ENCODE measurements at regions not wholly inside any gene's neighbourhood (a gene's known extent, or its start where the extent isn't known, plus 50 kb on each side); places are given as distances from the start of the nearest gene placed in this dataset.
"Not testable (repeated sequence)": the region's sequence is repeated elsewhere in the genome, so short reads cannot be mapped to it uniquely, and the experiment has no call there.

DNA sequence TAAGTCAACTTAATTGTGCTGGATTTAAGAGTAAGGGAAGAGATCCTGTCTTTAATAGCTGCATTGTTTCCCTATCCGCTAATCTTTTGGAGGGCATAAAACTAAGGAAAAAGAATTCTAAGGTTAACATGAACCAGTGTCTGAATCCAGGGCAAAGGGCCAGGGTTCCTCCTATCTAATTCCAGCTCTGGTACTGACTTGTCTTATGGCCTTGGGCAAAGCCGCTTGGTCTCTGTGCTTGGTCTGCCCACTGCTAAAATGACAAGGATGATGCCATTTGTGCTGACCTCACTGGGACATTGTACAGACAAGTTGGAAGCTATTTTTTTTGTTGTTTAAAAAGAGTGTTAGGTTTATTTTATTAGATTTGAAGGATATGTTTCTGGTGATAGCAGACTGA, 334.7 kb upstream of the PIK3R1 start:
- no peak for DNase-seq (ENCODE audit: low read depth in 2 of 2)

- no peak for DNase-seq (ENCODE audit: low read depth in 2 of 2)
Observed at GRCh38 chr5:67880511-67880805, 335.1 kb upstream of the PIK3R1 start.

DNA sequence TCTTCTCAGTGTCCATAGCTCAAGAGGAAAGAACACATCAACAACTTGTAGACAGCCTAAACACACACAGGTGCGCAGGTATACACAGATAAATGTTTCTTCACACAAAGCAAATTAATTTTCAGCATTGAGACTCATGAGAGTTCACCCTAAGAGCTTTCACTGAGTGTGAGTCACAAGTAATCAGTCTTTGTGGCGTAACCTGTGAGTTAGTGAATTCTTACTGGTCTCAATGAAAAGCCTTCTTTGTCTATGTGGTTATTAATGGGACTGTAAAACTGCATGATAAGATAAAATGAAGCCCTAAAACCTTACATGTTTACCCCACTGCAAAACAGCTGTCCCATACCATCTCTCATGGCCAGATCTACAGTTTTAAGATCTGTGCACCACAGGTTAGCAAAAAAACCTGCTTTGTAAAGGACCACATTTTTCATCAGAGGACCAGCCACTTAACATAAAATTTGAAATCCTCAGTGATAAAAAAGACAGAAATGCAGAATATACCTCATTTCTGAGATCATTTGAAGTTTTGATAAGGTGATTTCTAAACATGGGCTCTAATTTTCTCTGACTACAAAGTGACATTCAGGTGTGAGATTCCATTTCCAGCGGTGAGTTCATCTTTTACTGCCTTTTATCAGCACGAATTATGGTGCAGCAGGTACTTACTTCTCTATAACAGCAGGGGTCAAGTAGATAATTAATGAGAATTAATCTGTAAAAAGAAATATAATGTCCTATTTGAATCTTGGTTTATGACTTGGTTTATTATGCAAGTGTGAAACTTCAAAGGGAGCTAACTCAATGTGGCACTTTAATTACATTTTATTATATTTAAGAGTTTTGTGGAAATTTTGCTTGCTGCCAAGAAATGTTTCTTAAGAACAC, 335.7 kb upstream of the PIK3R1 start:
- no peak for DNase-seq (ENCODE audit: low read depth in 2 of 2)

- no peak for DNase-seq (ENCODE audit: low read depth in 2 of 2)
Observed at GRCh38 chr5:67878933-67879332, 336.6 kb upstream of the PIK3R1 start.

GRCh38 chr5:67876371-67876770, 339.2 kb upstream of the PIK3R1 start:
- DNase-seq (ENCODE audit: low read depth in 2 of 2) = no peak

DNA sequence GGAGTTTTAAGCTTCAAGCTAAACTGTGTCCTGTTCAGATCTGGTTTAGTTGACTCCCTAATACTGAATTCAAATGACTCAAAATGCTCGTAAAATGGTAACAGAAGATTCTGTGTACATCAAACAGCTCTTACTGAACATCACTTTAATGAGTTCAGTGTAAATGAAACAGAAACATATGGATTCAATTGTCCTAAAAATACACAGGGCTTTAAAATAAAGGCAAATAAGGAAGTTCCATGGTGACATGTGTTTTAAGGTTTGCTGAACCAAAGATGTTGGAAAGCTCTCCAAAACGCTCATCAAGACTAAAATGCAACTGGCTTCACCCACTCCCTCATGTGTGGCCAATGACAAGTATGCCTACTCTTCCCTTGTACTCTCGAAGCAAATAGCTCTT, 340.0 kb upstream of the PIK3R1 start:
- DNase-seq (ENCODE audit: low read depth in 2 of 2) = no peak

- no peak for DNase-seq (ENCODE audit: low read depth in 2 of 2)
Observed at GRCh38 chr5:67873935-67874334, 341.6 kb upstream of the PIK3R1 start.

DNA sequence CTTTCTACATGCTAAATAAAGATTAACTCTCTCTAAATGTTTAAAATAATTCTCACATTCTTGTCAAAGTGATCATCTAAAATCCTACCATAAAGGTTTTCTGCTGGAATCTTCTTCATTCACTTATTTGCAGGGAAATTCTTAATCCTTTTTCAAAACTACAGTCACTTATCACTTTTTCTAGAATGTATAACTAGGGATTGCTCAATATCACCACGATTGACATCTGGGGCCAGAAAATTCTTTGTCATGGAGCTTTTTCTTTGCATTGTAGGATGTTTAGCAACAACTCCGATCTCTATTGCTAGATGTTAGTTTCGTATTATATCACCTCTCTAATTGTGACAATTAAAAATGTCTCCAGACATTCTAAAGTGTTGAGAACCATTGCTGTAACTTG, 344.9 kb upstream of the PIK3R1 start:
- DNase-seq (ENCODE audit: low read depth in 2 of 2) = no peak

DNA sequence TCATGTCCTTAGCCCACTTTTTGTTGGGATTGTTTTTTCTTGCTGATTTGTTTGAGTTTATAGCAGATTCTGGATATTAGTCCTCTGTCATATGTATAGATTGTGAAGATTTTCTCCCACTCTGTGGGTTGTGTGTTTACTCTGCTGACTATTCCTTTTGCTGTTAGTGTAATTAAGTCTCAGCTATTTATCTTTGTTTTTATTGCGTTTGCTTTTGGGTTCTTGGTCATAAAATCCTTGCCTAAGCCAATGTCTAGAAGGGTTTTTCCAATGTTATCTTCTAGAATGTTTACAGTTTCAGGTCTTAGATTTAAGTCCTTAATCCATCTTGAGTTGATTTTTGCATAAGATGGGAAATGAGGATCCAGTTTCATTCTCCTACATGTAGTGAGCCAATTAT, 351.2 kb upstream of the PIK3R1 start:
- not testable (repeated sequence) for DNase-seq (ENCODE audit: low read depth in 2 of 2)

DNA sequence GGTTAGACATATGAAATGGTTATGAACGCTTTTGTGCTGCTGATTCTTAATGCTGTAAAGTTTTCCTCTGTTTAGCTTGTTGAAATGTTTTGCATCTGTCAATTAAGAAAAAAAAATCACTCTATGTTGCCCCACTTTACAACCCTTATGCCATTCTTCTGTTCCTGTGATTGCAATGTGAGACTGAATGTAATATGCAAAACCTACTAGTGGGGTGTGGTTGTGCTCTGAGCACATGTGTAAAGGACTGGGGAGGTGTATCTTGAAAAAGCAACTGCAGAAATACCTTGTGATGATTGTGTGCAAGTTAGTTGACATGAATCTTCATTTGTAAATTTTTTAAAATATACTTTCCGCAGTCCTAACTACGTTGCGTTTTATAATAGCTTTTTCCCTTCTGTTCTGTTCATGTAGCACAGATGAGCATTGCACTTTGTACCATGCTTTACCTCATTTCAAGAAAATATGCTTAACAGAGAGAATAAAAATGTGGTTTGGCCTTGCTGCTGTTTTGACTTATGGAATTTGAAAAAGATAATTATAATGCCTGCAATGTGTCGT, 357.0 kb upstream of the PIK3R1 start:
- no peak for DNase-seq (ENCODE audit: low read depth in 2 of 2)

DNA sequence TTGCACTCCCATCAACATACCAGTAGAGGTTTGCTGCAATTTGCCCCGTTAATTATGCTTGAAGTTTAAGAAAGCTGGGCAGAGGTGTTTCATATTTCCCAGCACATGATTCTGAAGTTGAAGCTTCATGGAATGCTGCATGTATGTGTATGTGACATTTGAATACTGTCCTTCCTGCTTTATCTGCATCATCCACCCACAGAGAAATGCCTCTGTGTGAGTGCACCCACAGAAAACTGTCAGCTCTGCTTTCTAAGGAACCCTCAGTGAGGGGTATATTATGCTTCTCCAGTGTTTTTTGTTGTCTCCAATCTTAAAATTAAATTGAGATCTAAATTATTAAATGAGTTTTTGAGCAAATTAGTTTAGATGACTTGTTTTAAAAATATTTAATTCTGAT, 358.1 kb upstream of the PIK3R1 start:
- DNase-seq (ENCODE audit: low read depth in 2 of 2) = no peak

DNA sequence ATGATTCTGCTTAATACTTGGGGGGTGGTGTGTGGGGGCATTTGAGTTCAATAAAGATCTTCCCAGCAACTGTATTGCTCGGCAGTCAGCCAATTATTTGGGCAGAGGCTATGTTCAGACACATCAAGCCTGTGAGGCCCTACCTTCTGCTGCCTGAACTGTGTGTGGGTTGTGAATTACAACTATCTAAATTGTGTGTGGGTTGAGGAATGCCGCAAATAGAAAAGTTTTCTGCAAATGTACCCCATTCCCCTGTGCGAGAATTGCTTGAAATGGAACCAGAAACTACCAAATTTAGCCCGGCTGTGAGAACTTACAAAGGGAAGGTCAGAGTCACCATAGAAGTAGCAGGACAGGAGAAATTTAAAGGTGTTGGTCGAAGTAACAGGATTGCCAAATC, 360.0 kb upstream of the PIK3R1 start:
- DNase-seq (ENCODE audit: low read depth in 2 of 2) = no peak

GRCh38 chr5:67850906-67851305, 364.6 kb upstream of the PIK3R1 start:
- DNase-seq (ENCODE audit: low read depth in 2 of 2) = not testable (repeated sequence)

GRCh38 chr5:67844924-67845323, 370.6 kb upstream of the PIK3R1 start:
- DNase-seq (ENCODE audit: low read depth in 2 of 2) = no peak

DNA sequence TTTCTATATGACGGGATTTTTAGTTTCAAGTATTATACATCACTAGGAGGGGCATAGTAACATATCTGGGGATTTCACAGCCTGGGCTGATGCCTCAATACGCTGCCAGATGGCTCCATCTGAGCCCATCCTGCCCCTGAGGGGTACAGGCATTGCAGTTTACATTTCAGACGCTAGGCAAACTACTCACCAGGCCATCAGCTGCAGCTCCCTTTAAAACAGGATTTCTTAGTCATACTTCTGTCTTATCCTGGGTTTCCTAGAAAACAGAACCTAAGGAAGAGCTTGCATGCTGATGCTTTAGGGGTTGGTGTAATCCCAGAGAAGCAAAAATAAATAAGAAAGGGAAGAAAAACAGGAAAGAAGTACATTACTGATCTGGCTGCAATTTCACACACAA, 372.8 kb upstream of the PIK3R1 start:
- DNase-seq (ENCODE audit: low read depth in 2 of 2) = no peak

- DNase-seq (ENCODE audit: low read depth in 2 of 2) = not testable (repeated sequence)
Observed at GRCh38 chr5:67837225-67837624, 378.3 kb upstream of the PIK3R1 start.

GRCh38 chr5:67836496-67836895, 379.1 kb upstream of the PIK3R1 start:
- not testable (repeated sequence) for DNase-seq (ENCODE audit: low read depth in 2 of 2)

GRCh38 chr5:67831048-67831447, 384.5 kb upstream of the PIK3R1 start:
- DNase-seq (ENCODE audit: low read depth in 2 of 2) = no peak

GRCh38 chr5:67827541-67827940, 388.0 kb upstream of the PIK3R1 start:
- no peak for DNase-seq (ENCODE audit: low read depth in 2 of 2)

DNA sequence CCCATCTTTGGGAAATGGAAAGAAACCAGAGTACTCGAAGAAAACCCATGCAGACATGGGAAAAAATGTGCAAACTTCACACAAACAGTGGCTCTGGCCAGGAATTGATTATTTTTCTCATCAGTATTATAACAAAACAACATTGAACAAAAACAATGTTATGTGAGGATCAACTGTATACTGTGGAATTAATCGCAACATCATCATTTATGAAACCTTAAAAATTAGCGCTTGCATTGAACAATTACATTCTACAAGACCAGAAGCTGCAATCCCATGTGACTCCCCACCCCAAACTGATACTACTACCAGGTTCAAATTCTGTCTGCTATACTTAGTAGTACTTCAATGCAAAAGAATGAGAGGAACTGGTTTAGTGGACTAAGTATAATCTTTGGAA, 390.7 kb upstream of the PIK3R1 start:
- DNase-seq (ENCODE audit: low read depth in 2 of 2) = no peak

GRCh38 chr5:67817652-67818051, 397.9 kb upstream of the PIK3R1 start:
- DNase-seq (ENCODE audit: low read depth in 2 of 2) = no peak

GRCh38 chr5:67816456-67816855, 399.1 kb upstream of the PIK3R1 start:
- no peak for DNase-seq (ENCODE audit: low read depth in 2 of 2)

DNA sequence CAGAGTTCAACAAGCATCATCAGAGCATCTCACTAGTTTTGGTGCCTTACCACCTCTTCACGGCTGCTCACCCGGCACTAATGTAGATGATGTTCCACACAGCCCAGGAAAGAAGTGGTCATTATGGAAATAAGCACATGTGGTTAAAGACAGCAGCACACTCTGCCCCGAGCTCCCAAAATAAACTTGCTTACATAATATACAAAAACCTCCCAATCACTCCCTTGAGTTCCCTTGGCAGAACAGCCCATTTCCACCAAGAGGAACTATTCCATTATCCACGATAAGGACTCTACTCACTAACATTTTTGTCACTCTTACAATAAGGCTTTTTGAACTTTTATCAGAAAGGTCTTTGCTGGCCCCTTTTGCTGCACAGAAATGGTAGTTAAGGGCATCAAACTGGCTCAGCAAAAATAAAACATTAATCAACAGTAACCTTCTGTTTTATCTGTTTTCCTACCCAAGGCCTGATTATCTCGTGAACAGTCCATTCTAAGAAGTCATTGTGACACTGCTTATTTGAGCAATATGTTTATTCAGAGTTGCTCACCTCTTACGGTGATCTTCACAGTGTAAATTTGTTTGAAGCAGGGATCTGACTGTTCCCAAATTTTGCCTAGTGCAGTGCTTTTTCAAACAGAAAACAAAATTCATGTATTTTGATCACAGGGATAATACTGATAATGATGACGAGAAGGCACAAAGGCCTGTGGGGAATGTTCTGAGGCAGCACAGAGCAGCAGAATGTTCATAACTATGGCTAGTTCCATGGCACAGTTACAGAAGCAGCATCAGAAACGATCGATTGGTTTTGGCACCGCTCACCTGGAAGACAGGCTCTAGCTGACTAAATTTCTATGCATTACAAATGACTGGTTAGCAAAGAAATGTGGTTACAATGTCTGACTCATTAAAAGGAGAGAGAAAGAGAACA, 399.8 kb upstream of the PIK3R1 start:
- no peak for DNase-seq (ENCODE audit: low read depth in 2 of 2)

Data from stimulated activated CD8-positive, alpha-beta memory T cell treated with anti-CD3 and anti-CD28 coated beads, Interleukin-15, amount 100 ng/mL, for 48 hours (primary cell).